GOT3 (cell line): ENCODE measurements at regions not wholly inside any gene's neighbourhood (a gene's known extent, or its start where the extent isn't known, plus 50 kb on each side); places are given as distances from the start of the nearest gene placed in this dataset.
"Not testable (repeated sequence)": the region's sequence is repeated elsewhere in the genome, so short reads cannot be mapped to it uniquely, and the experiment has no call there.

Source experiments
- DNase-seq: peaks from one replicate; lab custom pipeline; 2025; ENCODE audit warnings: mixed read lengths; lab: John Stamatoyannopoulos, UW

- DNase-seq = no peak
Measured at GRCh38 chr7:35909870-35910357, 109.1 kb downstream of the SEPTIN7 start.

GRCh38 chr7:35910621-35911020 lies 109.8 kb downstream of the SEPTIN7 start:
- DNase-seq = not testable (repeated sequence)

DNA sequence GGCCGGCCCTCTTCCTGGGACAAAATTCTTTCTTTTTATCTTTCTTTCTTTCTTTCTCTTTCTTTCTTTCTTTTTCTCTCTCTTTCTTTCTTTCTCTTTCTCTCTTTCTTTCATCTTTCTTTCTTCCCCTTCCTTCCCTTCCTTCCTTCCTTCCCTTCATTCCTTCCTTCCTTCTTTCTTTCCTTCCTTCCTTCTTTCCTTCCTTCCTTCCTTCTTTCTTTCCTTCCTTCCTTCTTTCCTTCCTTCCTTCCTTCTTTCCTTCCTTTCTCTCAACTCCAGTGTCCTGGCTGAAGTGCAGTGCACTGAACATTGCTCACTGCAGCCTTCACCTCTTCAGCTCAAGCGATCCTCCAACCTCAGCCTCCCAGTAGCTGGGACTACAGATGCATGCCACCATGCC lies 112.5 kb downstream of the SEPTIN7 start:
- not testable (repeated sequence) for DNase-seq

DNA sequence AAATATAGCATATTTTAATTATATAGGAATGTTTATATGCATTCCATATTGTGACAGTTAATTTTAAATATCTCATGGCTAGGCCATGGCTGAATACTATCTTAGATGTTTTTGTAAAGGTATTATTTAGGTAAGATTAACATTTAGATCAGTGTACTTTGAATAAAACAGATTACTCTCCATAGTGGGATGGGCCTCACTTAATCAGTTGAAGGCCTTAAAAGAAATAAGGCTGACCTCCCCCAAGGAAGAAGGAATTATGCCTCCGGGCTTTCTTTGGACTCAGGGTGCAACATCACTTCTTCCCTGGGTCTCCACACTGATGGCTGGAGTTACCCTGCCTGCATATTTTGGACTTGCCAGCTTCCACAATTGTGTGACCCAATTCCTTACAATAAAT lies 113.4 kb downstream of the SEPTIN7 start:
- not testable (repeated sequence) for DNase-seq

DNA sequence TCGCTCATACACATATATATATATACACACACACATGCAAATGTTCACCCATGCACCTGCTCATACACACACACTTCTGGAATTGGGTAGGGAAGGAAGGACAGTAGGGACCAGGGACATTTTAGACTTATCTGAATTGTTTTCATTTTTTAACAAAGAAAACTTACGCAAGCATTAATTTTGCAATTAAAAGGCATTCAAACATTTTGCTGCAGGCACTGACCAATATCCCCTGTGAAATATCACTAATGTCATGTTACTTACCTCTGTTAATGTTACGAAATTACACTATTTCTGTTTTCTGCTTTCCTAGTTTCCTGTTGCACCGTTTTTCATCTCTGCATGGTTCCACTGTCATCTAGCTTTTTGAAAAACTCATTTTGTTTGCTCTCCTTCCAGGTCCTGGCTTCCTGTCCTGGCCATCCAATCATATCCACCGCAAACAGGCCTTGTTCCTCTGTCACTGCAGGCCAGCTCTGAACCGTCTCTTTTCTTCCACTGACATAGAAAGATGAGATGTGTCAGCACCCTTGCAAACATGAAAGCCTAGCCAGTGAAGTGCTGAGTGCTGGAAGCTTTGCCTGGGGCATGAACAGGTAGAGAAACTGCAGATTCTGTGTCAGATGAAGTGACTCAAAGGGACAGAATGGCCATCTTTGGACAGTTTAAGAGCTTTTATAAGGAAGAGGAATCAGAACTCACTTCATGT lies 114.5 kb downstream of the SEPTIN7 start:
- not testable (repeated sequence) for DNase-seq

- DNase-seq = not testable (repeated sequence)
Measured at GRCh38 chr7:35918217-35918616, 117.4 kb downstream of the SEPTIN7 start.

DNA sequence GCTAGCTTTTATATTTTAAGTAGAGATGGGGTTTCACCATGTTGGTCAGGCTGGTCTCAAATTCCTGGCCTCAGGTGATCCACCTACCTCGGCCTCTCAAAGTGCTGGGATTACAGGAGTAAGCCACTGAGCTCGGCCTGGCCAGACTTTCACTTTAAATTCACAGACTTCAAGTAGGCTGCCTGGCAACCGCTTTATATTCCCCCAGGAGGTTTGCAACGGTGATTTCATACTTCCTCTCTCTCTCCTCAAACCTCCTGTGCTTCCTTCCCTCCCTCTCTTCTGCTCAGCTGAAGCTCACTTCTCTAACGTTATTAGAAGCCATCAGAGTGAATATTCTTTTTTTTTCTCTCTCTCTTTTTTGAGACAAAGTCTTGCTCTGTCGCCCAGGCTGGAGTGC lies 118.8 kb downstream of the SEPTIN7 start:
- DNase-seq = not testable (repeated sequence)

GRCh38 chr7:35921338-35921737 lies 120.5 kb downstream of the SEPTIN7 start:
- DNase-seq = not testable (repeated sequence)

- not testable (repeated sequence) for DNase-seq
Measured at GRCh38 chr7:35924668-35925067, 123.8 kb downstream of the SEPTIN7 start.

DNA sequence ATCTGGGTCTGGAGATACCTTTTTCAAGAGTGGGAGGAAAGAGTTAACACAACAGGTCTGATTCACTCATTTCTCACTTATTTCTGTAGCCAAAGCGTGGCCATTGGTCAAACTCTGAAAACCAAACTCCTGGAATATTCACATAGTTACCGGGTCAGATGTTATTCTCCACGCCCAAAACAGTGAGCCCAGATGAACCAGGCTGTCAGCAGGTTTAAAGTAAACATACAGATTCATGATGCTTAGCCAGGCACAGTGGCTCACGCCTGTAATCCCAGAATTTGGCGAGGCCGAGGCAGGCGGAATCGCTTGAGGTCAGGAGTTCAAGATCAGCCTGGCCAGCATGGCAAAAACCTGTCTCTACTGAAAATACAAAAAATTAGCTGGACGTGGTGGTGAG lies 126.1 kb downstream of the SEPTIN7 start:
- DNase-seq = not testable (repeated sequence)

GRCh38 chr7:35931134-35931533 lies 130.3 kb downstream of the SEPTIN7 start:
- DNase-seq = not testable (repeated sequence)

DNA sequence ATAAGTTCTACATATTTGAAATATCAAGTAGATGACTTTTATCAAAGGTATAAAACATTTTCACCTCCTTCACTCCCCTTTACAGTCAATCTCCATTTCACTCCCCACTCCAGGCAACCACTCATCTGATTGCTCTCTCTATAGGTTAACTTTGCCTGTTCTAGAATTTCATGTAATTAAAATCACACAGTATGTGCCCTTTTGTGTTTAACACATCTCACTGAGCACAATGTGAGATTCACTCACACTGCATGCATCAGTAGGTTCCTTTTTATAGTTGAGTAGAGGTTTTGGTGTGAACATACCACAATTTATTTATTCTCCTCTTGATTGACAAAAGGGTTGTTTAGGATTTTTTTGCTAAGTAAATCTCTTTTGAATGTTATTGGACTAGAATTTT lies 130.7 kb downstream of the SEPTIN7 start:
- DNase-seq = not testable (repeated sequence)

DNA sequence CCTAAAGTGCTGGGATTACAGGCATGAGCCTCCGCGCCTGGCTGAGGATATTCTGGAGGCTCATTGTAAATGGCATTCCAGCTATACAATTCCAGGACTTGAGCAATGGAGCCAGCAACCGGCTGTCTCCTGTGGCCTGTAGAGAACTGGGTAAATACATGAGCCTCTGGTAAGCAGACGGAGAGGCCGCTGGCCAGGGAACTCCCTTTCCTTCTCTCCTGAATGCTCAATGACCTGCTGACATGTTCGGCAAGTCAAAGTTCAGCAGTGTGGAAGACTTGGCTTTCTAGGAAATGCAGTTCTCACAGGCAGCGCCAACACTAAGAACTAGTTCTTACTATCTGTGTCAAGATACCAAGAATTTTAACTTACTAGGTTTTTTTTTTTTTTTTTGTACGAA lies 139.8 kb downstream of the SEPTIN7 start:
- DNase-seq = not testable (repeated sequence)

DNA sequence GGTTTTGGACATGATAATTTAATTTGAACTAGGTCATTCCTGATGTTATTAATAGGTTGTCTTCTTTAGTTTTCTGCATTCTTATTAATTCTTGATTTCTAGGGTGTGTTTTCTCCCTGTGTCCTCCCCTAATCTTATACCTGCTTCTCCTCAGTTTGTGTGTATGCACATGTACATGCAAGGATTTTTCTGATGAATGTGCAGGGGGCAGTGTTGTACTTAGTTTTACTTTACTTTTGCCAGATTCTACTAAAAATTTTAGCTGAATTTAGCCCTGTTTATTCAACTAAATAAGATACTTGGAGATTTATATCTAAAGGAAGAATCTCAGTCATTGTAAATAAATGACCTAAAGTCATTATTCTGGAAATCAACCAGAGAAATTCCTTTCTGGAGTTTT lies 144.8 kb downstream of the SEPTIN7 start:
- not testable (repeated sequence) for DNase-seq

- DNase-seq = not testable (repeated sequence)
Measured at GRCh38 chr7:35955735-35956134, 154.9 kb downstream of the SEPTIN7 start.

- not testable (repeated sequence) for DNase-seq
Measured at GRCh38 chr7:35956988-35957387, 156.1 kb downstream of the SEPTIN7 start.

DNA sequence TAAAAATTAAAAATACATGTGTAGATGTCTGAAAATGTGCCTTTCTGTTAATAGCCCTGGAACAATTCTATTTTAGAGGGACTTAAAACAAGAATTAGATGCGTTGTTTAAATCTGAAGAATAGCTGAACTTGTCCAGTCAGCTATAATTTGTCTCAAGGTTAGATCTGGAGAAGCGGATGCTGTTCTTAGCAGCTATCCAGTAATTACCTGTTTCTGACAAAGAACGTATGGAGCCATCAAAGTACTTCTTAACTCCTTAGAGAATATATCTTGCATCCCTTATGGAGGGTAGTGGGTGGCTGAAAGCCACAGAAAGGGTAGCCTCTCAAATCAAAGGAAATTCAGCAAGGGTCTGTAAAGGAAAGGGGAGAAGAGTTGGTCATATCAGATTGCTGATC lies 160.4 kb downstream of the SEPTIN7 start:
- DNase-seq = not testable (repeated sequence)

DNA sequence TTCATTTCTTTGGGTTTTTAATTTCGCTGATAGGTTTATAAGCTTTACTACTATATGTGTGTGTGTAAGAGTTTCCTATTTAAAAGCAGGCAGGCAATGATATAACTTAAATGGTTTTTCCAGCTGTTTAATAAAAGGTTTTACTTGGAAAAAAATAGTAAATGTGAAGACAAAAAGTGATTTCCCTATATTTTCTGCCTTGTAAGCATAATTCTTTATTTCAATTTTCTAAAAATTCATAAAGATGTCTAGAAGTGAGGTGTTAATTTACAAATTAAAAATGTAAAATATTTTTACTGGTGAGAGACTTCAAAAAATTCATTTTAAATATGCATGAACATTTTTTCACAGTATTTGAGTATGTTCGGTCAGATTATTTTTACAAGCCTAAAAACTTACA lies 161.8 kb downstream of the SEPTIN7 start:
- not testable (repeated sequence) for DNase-seq

DNA sequence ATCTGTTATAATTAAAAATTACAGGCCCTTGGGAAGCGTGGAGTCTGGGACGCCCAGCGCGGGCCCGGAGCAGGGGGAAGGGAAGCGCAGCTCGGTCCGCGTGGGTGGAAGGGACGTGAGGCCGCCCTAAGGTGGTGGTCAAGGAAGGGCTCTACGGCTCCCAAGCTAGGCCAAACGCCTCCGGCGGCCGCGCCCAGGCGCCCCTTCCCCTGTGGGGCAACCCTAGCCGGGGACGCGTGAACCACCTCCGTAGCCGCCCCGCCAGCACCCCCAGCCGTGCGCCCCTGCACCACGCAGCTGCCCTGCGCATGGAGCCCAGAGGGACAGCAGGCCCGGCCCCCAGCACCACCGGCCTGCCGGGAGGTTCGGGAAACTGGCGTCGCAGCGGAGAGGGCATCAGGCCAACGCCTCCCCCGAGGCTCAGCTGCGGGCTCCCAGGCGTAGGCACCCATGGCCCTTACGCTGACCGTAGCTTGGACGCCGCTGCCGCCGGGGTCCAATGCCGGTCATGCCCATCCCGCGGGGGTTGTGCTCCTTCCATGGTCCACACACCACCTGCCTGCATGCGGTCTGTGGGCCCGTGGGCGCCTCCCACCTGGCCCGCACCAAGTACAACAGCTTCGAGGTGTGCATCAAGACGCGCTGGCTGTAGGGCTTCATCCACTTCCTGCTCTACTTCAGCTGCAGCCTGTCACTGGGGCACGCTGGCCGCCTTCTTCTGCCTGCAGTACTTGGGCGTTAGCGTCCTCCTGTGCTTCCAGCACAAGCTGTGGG lies 166.7 kb downstream of the SEPTIN7 start:
- DNase-seq = no peak

- no peak for DNase-seq
Measured at GRCh38 chr7:35968140-35968940, 167.5 kb downstream of the SEPTIN7 start.

GRCh38 chr7:35969066-35969465 lies 168.2 kb downstream of the SEPTIN7 start:
- no peak for DNase-seq

DNA sequence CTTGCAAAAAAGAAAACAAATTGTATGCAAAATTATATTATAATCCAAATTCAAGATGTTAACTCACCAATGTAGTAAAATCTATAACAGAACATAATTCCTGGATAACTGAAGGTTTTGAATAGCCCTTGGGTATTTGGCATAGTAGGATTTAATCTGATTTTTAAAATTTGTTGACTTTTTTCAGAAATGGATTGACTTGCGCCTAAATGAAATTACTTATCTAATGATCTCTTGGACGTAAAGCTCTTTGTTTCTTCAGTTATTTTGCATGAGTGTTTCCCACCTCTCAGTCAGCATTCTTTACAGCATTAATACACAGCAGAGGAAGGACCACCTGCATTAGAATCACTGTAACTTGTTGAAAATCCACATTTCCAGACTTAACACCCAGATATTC lies 169.6 kb downstream of the SEPTIN7 start:
- DNase-seq = no peak
